Caco-2 (cell line): ENCODE measurements at regions not wholly inside any gene's neighbourhood (a gene's known extent, or its start where the extent isn't known, plus 50 kb on each side); places are given as distances from the start of the nearest gene placed in this dataset.
"Not testable (repeated sequence)": the region's sequence is repeated elsewhere in the genome, so short reads cannot be mapped to it uniquely, and the experiment has no call there.

ENCODE experiments used
- BruUV-seq: library from RNA; stranded (reverse); fragments of 400-500 nt; replicated peaks from 2 replicates; lab custom pipeline; 2021; lab: Mats Ljungman, UMichigan
- CTCF ChIA-PET: fragments of 300-600 bp; sonication (Branson Sonifier 250); formaldehyde crosslinking; loops from one replicate; lab custom pipeline; 2022; ENCODE audit warnings: antibody characterized with exemption; lab: Charles Lee
- POLR2A ChIA-PET: fragments of 300-600 bp; sonication (Branson Sonifier 250); formaldehyde crosslinking; loops from one replicate; lab custom pipeline; 2022; ENCODE audit warnings: antibody characterized with exemption; lab: Charles Lee
- DNase-seq, 2 experiments: peaks; one replicate each; pipeline versions ENCODE4 v3.0.0 to v3.0.0-alpha.2; 2020 to 2022
- H3K27me3 ChIP-seq: replicated peaks from 2 replicates; pipeline ENCODE4 v1.6.0; 2011; ENCODE audit warnings: low read length; ENCODE audit not compliant: control insufficient read depth, insufficient read depth
- H3K36me3 ChIP-seq: 2 replicates; pipeline ENCODE4 v1.5.1; 2011; ENCODE audit warnings: low read length; ENCODE audit not compliant: control insufficient read depth, insufficient read depth
- H3K4me1 ChIP-seq: fragments of 250-450 bp; sonication (Bioruptor Pico); 2 replicates; pipeline ENCODE4 v1.5.1; 2020; ENCODE audit warnings: mild to moderate bottlenecking
- H3K4me3 ChIP-seq: 2 replicates; pipeline ENCODE4 v1.5.1; 2011; ENCODE audit warnings: low read depth, mild to moderate bottlenecking, control low read depth, low read length
- H3K9me3 ChIP-seq: fragments of 250-450 bp; sonication (Bioruptor Pico); 2 replicates; pipeline ENCODE4 v1.5.1; 2020; ENCODE audit warnings: mild to moderate bottlenecking, moderate library complexity
- H3K27ac Mint-ChIP-seq: one replicate; pipeline ENCODE4 v1.8.0; 2022; ENCODE audit warnings: mixed read lengths; ENCODE audit not compliant: unreplicated experiment
- H3K27me3 Mint-ChIP-seq: one replicate; pipeline ENCODE4 v1.8.0; 2022; ENCODE audit warnings: mixed read lengths; ENCODE audit not compliant: insufficient read depth, unreplicated experiment
- H3K36me3 Mint-ChIP-seq: one replicate; pipeline ENCODE4 v1.8.0; 2022; ENCODE audit warnings: mild to moderate bottlenecking, mixed read lengths; ENCODE audit not compliant: insufficient read depth, unreplicated experiment
- H3K4me1 Mint-ChIP-seq: one replicate; pipeline ENCODE4 v1.8.0; 2022; ENCODE audit warnings: low read depth, mixed read lengths; ENCODE audit not compliant: unreplicated experiment
- H3K4me3 Mint-ChIP-seq: one replicate; pipeline ENCODE4 v1.8.0; 2022; ENCODE audit warnings: mild to moderate bottlenecking, moderate library complexity, mixed read lengths; ENCODE audit not compliant: unreplicated experiment
- H3K9me3 Mint-ChIP-seq: one replicate; pipeline ENCODE4 v1.8.0; 2022; ENCODE audit warnings: mixed read lengths; ENCODE audit not compliant: unreplicated experiment
- intact Hi-C: fragments of 100-400 bp; cut with micrococcal nuclease; formaldehyde crosslinking; loops from one replicate; pipeline ENCODE4 v1.10.0; 2022; ENCODE audit not compliant: unreplicated experiment
- TF ChIP-seq, protein P1 (sequence below), 2 experiments: fragments of 200-600 bp in 1 of 2; IDR thresholded peaks; 1 replicate in 1 of 2; 2 replicates in 1 of 2; pipeline versions ENCODE4 v1.5.1 to v1.8.0; 2011 to 2022; ENCODE audit warnings: antibody characterized with exemption in 1 of 2, control low read depth in 1 of 2, inconsistent platforms in 1 of 2, low read depth in 1 of 2, low read length in 1 of 2, mild to moderate bottlenecking in 1 of 2, moderate library complexity in 1 of 2; ENCODE audit not compliant: insufficient read depth in 1 of 2, severe bottlenecking in 1 of 2, unreplicated experiment in 1 of 2

- Histone ChIP-seq H3K4me1 (no peaks in the 10 kb centered on the region), H3K36me3 (no peaks in the 10 kb centered on the region), H3K9me3 (no peaks in the 10 kb centered on the region), H3K27me3 (no peaks in the 10 kb centered on the region), H3K4me3 (no peak overlapping the region)
- intact Hi-C loops = no loop called here
- Mint-ChIP-seq H3K27me3 (peaks cover 9% of the 10 kb centered on the region), H3K4me1 (no peaks in the 10 kb centered on the region), H3K9me3 (peaks cover 10% of the 10 kb centered on the region), H3K4me3 (no peak overlapping the region), H3K36me3 (no peaks in the 10 kb centered on the region), H3K27ac (no peak overlapping the region)
- ChIA-PET CTCF (no interaction called here), POLR2A (no interaction called here)
- no peak for DNase-seq
- no TSS peak for BruUV-seq
- TF ChIP-seq, protein P1, sequence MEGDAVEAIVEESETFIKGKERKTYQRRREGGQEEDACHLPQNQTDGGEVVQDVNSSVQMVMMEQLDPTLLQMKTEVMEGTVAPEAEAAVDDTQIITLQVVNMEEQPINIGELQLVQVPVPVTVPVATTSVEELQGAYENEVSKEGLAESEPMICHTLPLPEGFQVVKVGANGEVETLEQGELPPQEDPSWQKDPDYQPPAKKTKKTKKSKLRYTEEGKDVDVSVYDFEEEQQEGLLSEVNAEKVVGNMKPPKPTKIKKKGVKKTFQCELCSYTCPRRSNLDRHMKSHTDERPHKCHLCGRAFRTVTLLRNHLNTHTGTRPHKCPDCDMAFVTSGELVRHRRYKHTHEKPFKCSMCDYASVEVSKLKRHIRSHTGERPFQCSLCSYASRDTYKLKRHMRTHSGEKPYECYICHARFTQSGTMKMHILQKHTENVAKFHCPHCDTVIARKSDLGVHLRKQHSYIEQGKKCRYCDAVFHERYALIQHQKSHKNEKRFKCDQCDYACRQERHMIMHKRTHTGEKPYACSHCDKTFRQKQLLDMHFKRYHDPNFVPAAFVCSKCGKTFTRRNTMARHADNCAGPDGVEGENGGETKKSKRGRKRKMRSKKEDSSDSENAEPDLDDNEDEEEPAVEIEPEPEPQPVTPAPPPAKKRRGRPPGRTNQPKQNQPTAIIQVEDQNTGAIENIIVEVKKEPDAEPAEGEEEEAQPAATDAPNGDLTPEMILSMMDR (IDR thresholded peaks at IDR 0.05; ENCODE audit: insufficient read depth in 1 of 2, low read depth in 1 of 2, low read length in 1 of 2, severe bottlenecking in 1 of 2, unreplicated experiment in 1 of 2) = no peak
These were observed 259.5 kb upstream of the CYRIA start for GRCh38 chr2:16925145-16925544.

- CTCF ChIA-PET = interaction anchor here (1.3 kb wide), 1 partner anchor 15 kb away, joined by 4 read pairs; no protein-coding TSS in a partner anchor
- POLR2A ChIA-PET, H3K27me3 Mint-ChIP-seq, H3K36me3 ChIP-seq, BruUV-seq, H3K36me3 Mint-ChIP-seq, H3K4me3 ChIP-seq, intact Hi-C loops, H3K27me3 ChIP-seq: not testable (repeated sequence)
- Mint-ChIP-seq H3K27ac (peak overlapping the region; percentile 53), H3K4me3 (peak overlapping the region; percentile 1), H3K4me1 (peaks cover 21% of the 10 kb centered on the region), H3K9me3 (peaks cover 17% of the 10 kb centered on the region)
- peak; percentile 82 to 83 for DNase-seq
- peaks cover 12% of the 10 kb centered on the region for H3K9me3 ChIP-seq
- peaks cover 22% of the 10 kb centered on the region for H3K4me1 ChIP-seq
These were observed 249.7 kb upstream of the CYRIA start for GRCh38 chr2:16915341-16915755.

- Histone ChIP-seq H3K27me3 (no peaks in the 10 kb centered on the region), H3K36me3 (no peaks in the 10 kb centered on the region), H3K9me3 (peaks cover 12% of the 10 kb centered on the region), H3K4me1 (peaks cover 22% of the 10 kb centered on the region), H3K4me3 (no peak overlapping the region)
- no TSS peak for BruUV-seq
- ChIA-PET CTCF (no interaction called here), POLR2A (no interaction called here)
- Mint-ChIP-seq H3K27me3 (no peaks in the 10 kb centered on the region), H3K4me1 (peaks cover 20% of the 10 kb centered on the region), H3K4me3 (no peak overlapping the region), H3K36me3 (no peaks in the 10 kb centered on the region), H3K9me3 (peaks cover 16% of the 10 kb centered on the region), H3K27ac (no peak overlapping the region)
- DNase-seq = no peak
- intact Hi-C loops = no loop called here
- TF ChIP-seq, protein P1 (IDR thresholded peaks at IDR 0.05; ENCODE audit: insufficient read depth in 1 of 2, low read depth in 1 of 2, low read length in 1 of 2, severe bottlenecking in 1 of 2, unreplicated experiment in 1 of 2) = no peak
These were observed 246.1 kb upstream of the CYRIA start for GRCh38 chr2:16911746-16912145.

GRCh38 chr2:16908656-16909055, 243.0 kb upstream of the CYRIA start:
- CTCF ChIA-PET = no interaction called here
- TF ChIP-seq, protein P1 (IDR thresholded peaks at IDR 0.05; ENCODE audit: insufficient read depth in 1 of 2, low read depth in 1 of 2, low read length in 1 of 2, severe bottlenecking in 1 of 2, unreplicated experiment in 1 of 2) = no peak
- intact Hi-C loops = loop anchor here (10.0 kb wide), 1 partner anchor 294 kb away; no protein-coding TSS in a partner anchor

More at GRCh38 chr2:16908656-16909055, 243.0 kb upstream of the CYRIA start:
- no peak overlapping the region for H3K4me3 Mint-ChIP-seq
- H3K36me3 ChIP-seq = no peaks in the 10 kb centered on the region
- POLR2A ChIA-PET = no interaction called here
- no peak overlapping the region for H3K27ac Mint-ChIP-seq
- no peak for DNase-seq
- H3K4me1 ChIP-seq = no peaks in the 10 kb centered on the region
- H3K36me3 Mint-ChIP-seq = no peaks in the 10 kb centered on the region
- no peaks in the 10 kb centered on the region for H3K9me3 ChIP-seq
- peaks cover 1% of the 10 kb centered on the region for H3K9me3 Mint-ChIP-seq
- no peaks in the 10 kb centered on the region for H3K27me3 Mint-ChIP-seq
- H3K4me1 Mint-ChIP-seq = no peaks in the 10 kb centered on the region
- H3K27me3 ChIP-seq = no peaks in the 10 kb centered on the region
- H3K4me3 ChIP-seq = no peak overlapping the region
- no TSS peak for BruUV-seq
